Fibroblast of the aortic adventitia (primary cell): ENCODE measurements at regions not wholly inside any gene's neighbourhood (a gene's known extent, or its start where the extent isn't known, plus 50 kb on each side); places are given as distances from the start of the nearest gene placed in this dataset.

ENCODE experiments used
- DNase-seq: peaks from one replicate; pipeline ENCODE4 v3.0.0-alpha.2; 2010; ENCODE audit warnings: low read depth
- H3K4me3 ChIP-seq: 2 replicates; pipeline ENCODE4 v1.5.1; 2011; ENCODE audit warnings: low read depth, mild to moderate bottlenecking, control low read depth, low read length, moderate library complexity
- TF ChIP-seq, protein P1 (sequence below): IDR thresholded peaks from 2 replicates; pipeline ENCODE4 v1.5.1; 2011; ENCODE audit warnings: mild to moderate bottlenecking, low read length, control low read depth, inconsistent platforms; ENCODE audit not compliant: insufficient read depth

DNA sequence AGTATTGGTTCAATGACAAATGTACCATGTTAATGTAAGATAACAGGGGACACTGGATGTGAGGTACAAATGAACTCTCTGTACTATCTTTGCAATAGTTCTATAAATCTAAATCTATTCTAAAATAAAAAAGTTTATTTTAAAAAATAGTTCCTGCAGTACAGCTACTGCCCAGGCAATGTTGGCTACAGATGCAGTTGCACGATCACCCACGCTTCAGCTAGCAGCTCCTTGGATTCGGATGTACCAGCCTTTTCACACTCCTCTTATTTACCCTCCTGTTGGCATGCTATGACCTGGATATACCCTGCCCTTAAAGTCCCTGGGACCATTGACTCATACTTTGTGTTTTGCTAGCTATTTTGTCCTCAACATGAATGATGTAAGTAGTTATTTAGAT is 185.4 kb upstream of the SMARCA2 start:
- DNase-seq, result no peak
- H3K4me3 ChIP-seq, result no peak overlapping the region
- TF ChIP-seq, protein P1, sequence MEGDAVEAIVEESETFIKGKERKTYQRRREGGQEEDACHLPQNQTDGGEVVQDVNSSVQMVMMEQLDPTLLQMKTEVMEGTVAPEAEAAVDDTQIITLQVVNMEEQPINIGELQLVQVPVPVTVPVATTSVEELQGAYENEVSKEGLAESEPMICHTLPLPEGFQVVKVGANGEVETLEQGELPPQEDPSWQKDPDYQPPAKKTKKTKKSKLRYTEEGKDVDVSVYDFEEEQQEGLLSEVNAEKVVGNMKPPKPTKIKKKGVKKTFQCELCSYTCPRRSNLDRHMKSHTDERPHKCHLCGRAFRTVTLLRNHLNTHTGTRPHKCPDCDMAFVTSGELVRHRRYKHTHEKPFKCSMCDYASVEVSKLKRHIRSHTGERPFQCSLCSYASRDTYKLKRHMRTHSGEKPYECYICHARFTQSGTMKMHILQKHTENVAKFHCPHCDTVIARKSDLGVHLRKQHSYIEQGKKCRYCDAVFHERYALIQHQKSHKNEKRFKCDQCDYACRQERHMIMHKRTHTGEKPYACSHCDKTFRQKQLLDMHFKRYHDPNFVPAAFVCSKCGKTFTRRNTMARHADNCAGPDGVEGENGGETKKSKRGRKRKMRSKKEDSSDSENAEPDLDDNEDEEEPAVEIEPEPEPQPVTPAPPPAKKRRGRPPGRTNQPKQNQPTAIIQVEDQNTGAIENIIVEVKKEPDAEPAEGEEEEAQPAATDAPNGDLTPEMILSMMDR, result no peak

DNA sequence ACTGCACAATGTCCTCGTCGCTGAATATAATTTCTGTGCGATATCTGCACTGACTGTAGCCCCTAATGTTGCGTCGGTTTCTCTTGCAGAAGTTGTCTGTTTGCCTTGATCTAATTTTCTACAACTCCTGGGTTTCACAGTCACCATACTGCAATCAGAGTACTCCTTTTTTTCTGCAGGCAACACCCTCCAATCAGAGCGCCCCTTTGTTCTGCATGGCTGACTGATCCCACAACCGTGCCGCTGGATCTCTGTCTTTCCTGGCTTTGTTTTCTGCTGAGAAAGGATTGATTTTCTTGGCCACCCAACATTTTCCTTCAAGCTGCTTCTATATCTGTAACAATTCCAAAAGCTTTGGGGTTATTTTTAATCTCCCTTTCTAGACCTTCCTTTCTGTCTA is 182.2 kb upstream of the SMARCA2 start:
- TF ChIP-seq, protein P1, result no peak
- no peak for DNase-seq
- H3K4me3 ChIP-seq, result no peak overlapping the region

DNA sequence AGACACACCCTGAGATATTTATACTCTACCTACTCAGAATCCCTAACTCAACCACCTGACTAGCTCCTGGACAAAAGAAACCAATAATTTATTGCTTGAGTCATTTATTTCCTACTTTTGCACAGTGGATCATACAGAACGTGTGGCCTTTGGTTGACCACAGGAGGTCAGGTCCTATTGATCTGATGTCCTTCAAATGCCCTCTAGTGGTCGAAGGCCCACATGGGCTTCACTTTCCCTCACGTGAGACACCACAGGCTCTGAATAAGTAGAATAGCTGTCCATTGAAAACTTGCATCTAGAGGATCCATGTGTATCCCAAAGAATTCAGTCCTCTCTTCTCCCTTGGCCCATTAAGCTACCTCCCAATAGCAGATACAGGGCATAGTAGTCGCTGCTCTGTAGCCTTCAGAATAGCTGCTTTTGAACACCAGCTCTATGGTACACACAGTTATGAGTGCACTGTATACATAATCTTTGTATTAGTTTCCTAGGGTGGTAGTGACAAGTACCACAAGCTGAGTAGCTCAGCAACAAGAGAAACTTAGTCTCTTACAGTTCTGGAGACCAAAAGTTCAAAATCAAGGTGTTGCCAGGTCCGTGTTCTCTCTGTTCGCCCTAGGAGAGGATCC is 177.6 kb upstream of the SMARCA2 start:
- DNase-seq, result peak; percentile 15
- H3K4me3 ChIP-seq, result no peak overlapping the region
- TF ChIP-seq, protein P1, result peak; percentile 33

DNA sequence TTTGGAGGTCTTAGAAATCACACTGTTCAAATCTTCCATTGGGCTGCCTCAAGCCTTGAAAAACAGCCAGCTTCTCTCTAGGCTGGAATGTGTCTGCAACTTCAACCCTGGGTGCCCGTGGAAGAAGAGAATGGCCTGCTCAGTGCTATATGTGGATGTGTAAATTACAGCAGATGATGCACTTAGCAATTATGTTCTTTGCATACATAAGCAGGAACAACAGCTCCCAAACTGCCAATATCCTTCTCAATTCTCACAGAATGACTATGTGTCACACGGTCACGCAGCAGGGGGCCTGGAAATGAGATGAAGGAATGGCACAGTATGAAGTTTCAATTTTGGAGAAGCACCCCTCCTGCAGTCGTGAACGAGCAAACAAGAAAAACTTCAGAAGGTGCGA is 175.2 kb upstream of the SMARCA2 start:
- DNase-seq, result no peak
- H3K4me3 ChIP-seq, result no peak overlapping the region
- TF ChIP-seq, protein P1, result no peak

DNA sequence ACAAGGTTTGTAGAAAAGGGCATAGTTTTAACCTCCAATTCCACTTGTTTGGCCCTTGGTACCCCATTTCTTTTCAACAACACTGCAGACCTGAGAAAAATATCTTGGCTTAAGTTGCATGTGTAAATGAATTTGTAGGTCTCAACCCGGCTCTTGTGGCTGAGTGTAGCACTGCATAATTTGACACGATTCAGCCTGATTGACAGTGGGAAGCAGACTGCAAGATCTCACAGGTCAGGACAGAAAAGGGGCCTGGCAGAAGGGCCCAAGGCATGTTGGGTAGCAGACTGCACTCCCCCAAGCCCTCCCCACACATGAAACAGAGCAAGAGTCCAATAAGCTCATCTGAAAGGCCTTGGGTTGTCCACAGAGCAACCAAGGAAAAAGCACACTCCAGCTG is 169.7 kb upstream of the SMARCA2 start:
- no peak overlapping the region for H3K4me3 ChIP-seq
- DNase-seq, result no peak
- TF ChIP-seq, protein P1, result no peak

DNA sequence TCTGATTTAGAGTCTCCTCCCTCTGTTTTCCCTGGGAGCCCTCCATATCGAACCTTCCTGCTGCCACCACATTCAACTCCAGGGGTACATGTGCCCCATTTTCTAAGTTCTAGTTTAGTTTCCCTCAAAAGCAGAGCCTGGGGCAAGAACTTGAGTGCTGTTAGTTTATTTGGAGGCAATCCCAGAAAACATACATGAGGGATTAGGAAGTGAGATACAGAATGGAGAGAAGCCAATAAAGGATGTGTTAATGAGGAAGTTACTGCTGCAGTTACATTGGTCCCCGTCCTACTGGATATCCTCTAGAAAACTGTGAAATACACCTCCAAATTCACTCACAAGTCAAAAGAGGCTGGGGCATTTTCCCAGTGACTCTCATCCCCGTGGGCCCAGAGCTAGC is 159.4 kb upstream of the SMARCA2 start:
- TF ChIP-seq, protein P1, result no peak
- no peak overlapping the region for H3K4me3 ChIP-seq
- DNase-seq, result no peak

DNA sequence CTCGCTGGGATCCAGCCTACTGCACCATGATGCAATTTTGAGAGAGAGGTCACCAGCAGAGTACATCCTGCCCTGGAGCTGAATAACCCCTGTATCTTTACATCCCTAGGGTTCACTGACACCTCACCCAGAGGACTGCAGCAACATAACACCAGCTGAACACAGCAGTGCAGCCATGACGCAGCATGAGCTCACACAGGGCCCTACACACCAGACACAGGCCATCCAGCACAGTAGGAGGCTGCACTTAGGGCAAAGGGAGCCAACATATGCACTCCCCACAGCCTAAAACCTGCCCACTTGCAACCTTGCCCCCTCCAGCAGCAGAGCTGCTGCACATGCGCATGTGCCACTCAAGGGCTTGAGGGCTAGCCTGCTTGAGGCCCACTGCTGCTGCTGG is 157.3 kb upstream of the SMARCA2 start:
- TF ChIP-seq, protein P1, result no peak
- H3K4me3 ChIP-seq, result no peak overlapping the region
- no peak for DNase-seq
